Ovary (tissue), 7 donors: ENCODE measurements at regions not wholly inside any gene's neighbourhood (a gene's known extent, or its start where the extent isn't known, plus 50 kb on each side); places are given as distances from the start of the nearest gene placed in this dataset.

Source experiments
- DNase-seq, 5 donors: peaks; one replicate each; pipeline ENCODE4 v3.0.0-alpha.2; 2019 to 2020
- H3K27ac ChIP-seq, 2 donors: fragments of 200-600 bp; one replicate each; pipeline versions ENCODE4 v1.5.1 to v1.8.0; 2019 to 2022
- H3K27me3 ChIP-seq: fragments of 200-600 bp; one replicate; pipeline ENCODE4 v1.8.0; 2022
- H3K36me3 ChIP-seq: fragments of 200-600 bp; sonication (generic); one replicate; pipeline ENCODE4 v1.5.1; 2019
- H3K4me1 ChIP-seq: one replicate; pipeline ENCODE4 v1.8.1; 2013; ENCODE audit warnings: mild to moderate bottlenecking, moderate library complexity; ENCODE audit not compliant: insufficient read depth
- H3K4me3 ChIP-seq: fragments of 200-600 bp; sonication (generic); one replicate; pipeline ENCODE4 v1.5.1; 2017
- H3K9me3 ChIP-seq, 2 donors: fragments of 200-600 bp in 1 of 2; sonication (generic) in 1 of 2; one replicate each; pipeline versions ENCODE4 v1.5.1 to v1.8.1; 2013 to 2019; ENCODE audit warnings: mild to moderate bottlenecking in 1 of 2, moderate library complexity in 1 of 2
- EP300 ChIP-seq: sonication (generic); formaldehyde crosslinking; IDR thresholded peaks from one replicate; pipeline ENCODE4 v1.6.1; 2017; ENCODE audit warnings: antibody characterized with exemption
- POLR2A ChIP-seq: fragments of 450-650 bp; IDR thresholded peaks from one replicate; pipeline ENCODE4 v1.6.1; 2017; ENCODE audit warnings: antibody characterized with exemption, mild to moderate bottlenecking, moderate library complexity
- WGBS, 3 donors: extraction: QIAGEN DNeasy Blood & Tissue Kit in 1 of 3; methylation state at CpG; one replicate each; pipeline versions ENCODE4 v1.1.5 to v1.1.7; 2013 to 2017; 5-methylcytosine and 5-hydroxymethylcytosine counted together
- intact Hi-C, 4 donors: fragments of 100-400 bp; cut with DNase I; formaldehyde crosslinking; loops; one replicate each; pipeline versions ENCODE4 v1.11.0 to v1.15.1; 2022 to 2023
- TF ChIP-seq, protein P1 (sequence below), 3 donors: fragments of 450-650 bp in 2 of 3; fragments of 200-600 bp in 1 of 3; IDR thresholded peaks; one replicate each; pipeline versions ENCODE4 v1.5.1 to v1.8.0; 2016 to 2022; ENCODE audit warnings: antibody characterized with exemption in 3 of 3, mild to moderate bottlenecking in 1 of 3
- donor health status: DM: no; HTN: no; CAD: no; lungs with moderate emphysema.
- donor health status: DM: no; HTN: no; CAD: no.
- donor health status: Bipolar disorder and iron deficiency.
- donor health status: DM: no; HTN: no; CAD: no.
- donor health status: DM: yes; HTN: yes; CAD: no.

DNA sequence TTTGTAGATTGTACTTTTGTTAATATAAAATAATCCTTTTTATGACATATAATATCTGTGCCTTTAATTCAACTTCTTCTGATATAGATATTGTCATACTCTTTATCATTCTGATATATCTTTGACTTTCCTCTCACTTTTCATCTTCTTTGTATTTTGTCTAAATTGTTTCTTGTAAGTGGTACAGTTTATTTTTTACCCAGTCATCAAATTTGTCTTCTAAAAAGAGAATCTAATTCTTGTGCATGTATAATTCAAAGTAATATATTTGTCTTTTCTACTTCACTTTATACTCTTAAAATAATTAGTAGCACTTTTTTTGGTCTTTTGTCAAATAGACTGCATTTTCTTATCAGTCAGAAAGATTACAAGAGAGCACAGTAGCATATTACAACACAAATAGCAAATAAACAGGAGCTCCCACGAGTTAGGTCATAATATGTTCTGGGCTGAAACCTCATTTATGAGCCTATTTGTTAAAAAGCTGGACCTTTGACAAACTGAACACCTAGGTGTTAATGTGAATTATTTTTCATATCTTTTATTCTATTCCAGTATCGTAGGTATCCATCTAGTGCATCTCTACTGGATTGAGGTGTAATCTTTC is 379.7 kb upstream of the B3GALT2 start:
- intact Hi-C loops, result no loop called here
- no peak for DNase-seq
- Histone ChIP-seq H3K36me3 (no peaks in the 10 kb centered on the region), H3K27me3 (no peaks in the 10 kb centered on the region), H3K4me1 (no peaks in the 10 kb centered on the region), H3K9me3 (no peaks in the 10 kb centered on the region), H3K27ac (no peak overlapping the region), H3K4me3 (no peak overlapping the region)
- TF ChIP-seq EP300, result no peak
- TF ChIP-seq POLR2A, result no peak
- TF ChIP-seq, protein P1, sequence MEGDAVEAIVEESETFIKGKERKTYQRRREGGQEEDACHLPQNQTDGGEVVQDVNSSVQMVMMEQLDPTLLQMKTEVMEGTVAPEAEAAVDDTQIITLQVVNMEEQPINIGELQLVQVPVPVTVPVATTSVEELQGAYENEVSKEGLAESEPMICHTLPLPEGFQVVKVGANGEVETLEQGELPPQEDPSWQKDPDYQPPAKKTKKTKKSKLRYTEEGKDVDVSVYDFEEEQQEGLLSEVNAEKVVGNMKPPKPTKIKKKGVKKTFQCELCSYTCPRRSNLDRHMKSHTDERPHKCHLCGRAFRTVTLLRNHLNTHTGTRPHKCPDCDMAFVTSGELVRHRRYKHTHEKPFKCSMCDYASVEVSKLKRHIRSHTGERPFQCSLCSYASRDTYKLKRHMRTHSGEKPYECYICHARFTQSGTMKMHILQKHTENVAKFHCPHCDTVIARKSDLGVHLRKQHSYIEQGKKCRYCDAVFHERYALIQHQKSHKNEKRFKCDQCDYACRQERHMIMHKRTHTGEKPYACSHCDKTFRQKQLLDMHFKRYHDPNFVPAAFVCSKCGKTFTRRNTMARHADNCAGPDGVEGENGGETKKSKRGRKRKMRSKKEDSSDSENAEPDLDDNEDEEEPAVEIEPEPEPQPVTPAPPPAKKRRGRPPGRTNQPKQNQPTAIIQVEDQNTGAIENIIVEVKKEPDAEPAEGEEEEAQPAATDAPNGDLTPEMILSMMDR (IDR thresholded peaks at IDR 0.05), result no peak
- WGBS, 3 donors, result 59 to 74% (median 62%) methylated on average over 2 of the region's 2 CpGs

DNA sequence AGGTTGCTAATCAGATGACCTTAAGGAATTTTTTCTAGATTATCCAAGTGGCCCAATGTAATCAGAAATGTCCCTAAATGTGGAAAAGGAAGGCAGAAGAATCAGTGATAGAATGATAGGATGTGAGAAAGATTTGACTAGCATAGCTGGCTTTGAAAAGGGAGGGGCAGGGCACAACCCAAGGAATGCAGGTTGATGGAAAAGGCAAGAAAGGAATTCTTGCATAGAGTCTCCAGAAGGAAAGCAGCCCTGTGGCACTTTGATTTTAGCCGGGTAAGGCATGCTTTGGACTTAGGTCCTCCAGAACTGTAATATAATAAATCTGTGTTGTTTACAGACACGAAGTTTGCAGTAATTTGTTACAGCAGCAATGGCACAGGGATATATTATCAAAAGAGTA is 375.7 kb upstream of the B3GALT2 start:
- intact Hi-C loops, result no loop called here
- no peaks in the 10 kb centered on the region for H3K27me3 ChIP-seq
- H3K27ac ChIP-seq, result no peak overlapping the region
- TF ChIP-seq, protein P1 (IDR thresholded peaks at IDR 0.05), result no peak
- TF ChIP-seq POLR2A (no peak), EP300 (no peak)
- H3K4me3 ChIP-seq, result no peak overlapping the region
- WGBS, 3 donors, result 43 to 67% (median 44%) methylated on average over 2 of the region's 2 CpGs
- no peaks in the 10 kb centered on the region for H3K36me3 ChIP-seq
- DNase-seq, result no peak
- no peaks in the 10 kb centered on the region for H3K4me1 ChIP-seq
- H3K9me3 ChIP-seq, result no peaks in the 10 kb centered on the region

DNA sequence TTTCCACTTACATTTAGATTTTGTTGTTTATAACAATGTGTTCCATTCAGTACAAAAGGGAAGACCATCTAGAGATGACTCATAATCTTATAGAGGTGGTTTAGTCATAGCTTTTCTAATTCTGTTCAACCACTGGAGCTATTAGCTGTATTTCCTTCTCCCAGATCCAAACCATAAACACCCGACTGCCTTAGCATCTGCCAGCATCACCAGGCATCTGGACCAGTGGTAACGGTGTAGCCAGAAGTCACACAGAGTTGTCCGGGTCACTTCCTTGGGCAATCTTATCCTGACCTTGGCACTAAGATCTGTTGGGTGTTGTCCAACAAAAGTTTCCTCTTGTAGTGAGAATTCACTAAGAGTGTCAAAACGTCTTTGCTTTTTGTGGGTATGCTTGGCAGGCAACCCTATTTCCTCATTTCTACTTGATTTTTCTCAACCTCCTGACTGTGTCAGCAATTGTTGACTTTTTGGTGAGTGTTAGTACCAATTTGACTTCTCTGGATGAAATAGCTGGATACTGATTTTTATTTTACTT is 372.1 kb upstream of the B3GALT2 start:
- DNase-seq, result peak in 1 of 5 donors; percentile 21
- intact Hi-C loops, result no loop called here
- no peaks in the 10 kb centered on the region for H3K36me3 ChIP-seq
- no peaks in the 10 kb centered on the region for H3K4me1 ChIP-seq
- H3K27ac ChIP-seq, result no peak overlapping the region
- H3K4me3 ChIP-seq, result no peak overlapping the region
- 40 to 46% (median 45%) methylated on average over 4 of the region's 4 CpGs for WGBS, 3 donors
- no peaks in the 10 kb centered on the region for H3K9me3 ChIP-seq
- TF ChIP-seq EP300, result no peak
- TF ChIP-seq, protein P1 (IDR thresholded peaks at IDR 0.05), result no peak
- no peak for TF ChIP-seq POLR2A
- H3K27me3 ChIP-seq, result no peaks in the 10 kb centered on the region

DNA sequence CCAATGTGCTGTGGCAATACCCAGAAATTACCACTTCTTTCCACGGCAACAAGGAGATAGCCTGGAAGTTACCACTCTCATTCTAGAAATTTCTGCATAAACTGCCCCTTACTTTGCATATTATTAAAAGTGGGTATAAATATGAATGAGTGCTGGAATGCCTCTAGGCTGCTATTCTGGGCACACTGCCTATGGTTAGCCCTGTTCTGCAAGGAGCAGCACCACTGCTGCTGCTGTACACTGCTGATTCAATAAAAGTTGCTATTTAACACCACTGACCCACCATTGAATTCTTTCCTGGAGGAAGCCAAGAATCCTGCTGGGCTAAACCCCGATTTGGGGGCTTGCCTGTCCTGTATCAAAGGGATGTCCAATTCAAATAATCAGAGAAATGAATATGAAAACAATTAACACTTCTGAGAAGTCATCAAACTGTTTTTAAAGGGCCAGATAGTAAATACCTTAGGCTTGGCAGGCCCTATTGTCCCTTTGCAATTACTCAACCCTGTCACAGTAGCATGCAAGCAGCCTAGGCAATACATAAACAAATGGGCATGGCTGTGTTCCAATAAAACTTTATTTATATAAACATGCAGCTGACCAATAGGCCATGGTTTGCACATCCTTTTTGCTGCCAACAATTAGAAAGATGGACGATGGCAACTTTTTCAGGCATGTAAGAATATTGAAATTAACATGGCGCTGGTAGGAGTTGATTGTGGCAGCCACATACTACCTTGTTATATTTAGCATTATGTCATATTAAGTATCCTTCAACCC is 369.4 kb upstream of the B3GALT2 start:
- no peaks in the 10 kb centered on the region for H3K27me3 ChIP-seq
- H3K4me3 ChIP-seq, result no peak overlapping the region
- no peaks in the 10 kb centered on the region for H3K4me1 ChIP-seq
- H3K27ac ChIP-seq, result no peak overlapping the region
- TF ChIP-seq EP300 (no peak), POLR2A (no peak)
- TF ChIP-seq, protein P1 (IDR thresholded peaks at IDR 0.05), result no peak
- intact Hi-C loops, result no loop called here
- H3K36me3 ChIP-seq, result no peaks in the 10 kb centered on the region
- H3K9me3 ChIP-seq, result no peaks in the 10 kb centered on the region
- DNase-seq, result no peak
- 83 to 89% (median 87%) methylated on average over 4 of the region's 4 CpGs for WGBS, 3 donors
